ENCODE measurements at regions not wholly inside any gene's neighbourhood (a gene's known extent, or its start where the extent isn't known, plus 50 kb on each side); places are given as distances from the start of the nearest gene placed in this dataset.

DNA sequence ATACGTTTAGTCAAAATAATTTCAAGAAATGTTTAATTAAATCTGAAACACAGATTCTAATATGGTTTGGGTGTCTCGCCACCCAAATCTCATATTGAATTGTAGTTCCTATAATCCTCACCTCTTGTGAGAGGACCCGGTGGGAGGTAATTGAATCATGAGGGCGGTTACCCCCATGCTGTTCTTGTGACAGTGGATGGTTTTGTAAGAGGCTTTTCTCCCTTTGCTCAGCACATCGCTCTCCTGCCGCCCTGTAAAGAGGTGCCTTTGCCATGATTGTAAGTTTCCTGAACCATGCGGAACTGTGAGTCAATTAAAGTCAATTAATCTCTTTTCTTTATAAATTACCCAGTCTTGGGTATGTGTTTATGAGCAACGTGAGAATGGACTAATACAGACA, 1045.1 kb upstream of the POU3F3 start:
- TF ChIP-seq, protein P1, sequence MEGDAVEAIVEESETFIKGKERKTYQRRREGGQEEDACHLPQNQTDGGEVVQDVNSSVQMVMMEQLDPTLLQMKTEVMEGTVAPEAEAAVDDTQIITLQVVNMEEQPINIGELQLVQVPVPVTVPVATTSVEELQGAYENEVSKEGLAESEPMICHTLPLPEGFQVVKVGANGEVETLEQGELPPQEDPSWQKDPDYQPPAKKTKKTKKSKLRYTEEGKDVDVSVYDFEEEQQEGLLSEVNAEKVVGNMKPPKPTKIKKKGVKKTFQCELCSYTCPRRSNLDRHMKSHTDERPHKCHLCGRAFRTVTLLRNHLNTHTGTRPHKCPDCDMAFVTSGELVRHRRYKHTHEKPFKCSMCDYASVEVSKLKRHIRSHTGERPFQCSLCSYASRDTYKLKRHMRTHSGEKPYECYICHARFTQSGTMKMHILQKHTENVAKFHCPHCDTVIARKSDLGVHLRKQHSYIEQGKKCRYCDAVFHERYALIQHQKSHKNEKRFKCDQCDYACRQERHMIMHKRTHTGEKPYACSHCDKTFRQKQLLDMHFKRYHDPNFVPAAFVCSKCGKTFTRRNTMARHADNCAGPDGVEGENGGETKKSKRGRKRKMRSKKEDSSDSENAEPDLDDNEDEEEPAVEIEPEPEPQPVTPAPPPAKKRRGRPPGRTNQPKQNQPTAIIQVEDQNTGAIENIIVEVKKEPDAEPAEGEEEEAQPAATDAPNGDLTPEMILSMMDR (IDR thresholded peaks at IDR 0.05; ENCODE audit: borderline replicate concordance, insufficient read depth, low read depth, low read length), result no peak

DNA sequence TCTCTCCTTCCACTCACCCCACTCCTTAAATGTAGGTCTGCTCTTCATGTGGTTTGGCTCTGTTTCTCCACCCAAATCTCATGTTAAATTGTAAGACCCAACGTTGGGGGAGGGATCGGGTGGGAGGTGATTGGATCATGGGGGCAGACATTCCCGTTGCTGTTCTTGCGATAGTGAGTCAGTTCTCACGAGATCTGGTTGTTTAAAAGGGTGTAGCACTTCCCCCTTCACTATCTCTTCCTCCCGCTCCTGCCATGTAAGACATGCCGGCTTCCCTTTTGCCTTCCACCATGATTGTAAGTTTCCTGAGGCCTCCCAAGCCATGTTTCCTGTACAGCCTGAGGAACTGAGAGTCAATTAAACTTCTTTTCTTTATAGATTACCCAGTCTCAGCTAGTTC, 1044.5 kb upstream of the POU3F3 start:
- H3K4me3 ChIP-seq (ENCODE audit: low read depth, low read length), result no peak overlapping the region
- TF ChIP-seq, protein P1 (IDR thresholded peaks at IDR 0.05; ENCODE audit: borderline replicate concordance, insufficient read depth, low read depth, low read length), result no peak

More for the DNA sequence above, 1045.1 kb upstream of the POU3F3 start:
- no peak overlapping the region for H3K4me3 ChIP-seq (ENCODE audit: low read depth, low read length)

DNA sequence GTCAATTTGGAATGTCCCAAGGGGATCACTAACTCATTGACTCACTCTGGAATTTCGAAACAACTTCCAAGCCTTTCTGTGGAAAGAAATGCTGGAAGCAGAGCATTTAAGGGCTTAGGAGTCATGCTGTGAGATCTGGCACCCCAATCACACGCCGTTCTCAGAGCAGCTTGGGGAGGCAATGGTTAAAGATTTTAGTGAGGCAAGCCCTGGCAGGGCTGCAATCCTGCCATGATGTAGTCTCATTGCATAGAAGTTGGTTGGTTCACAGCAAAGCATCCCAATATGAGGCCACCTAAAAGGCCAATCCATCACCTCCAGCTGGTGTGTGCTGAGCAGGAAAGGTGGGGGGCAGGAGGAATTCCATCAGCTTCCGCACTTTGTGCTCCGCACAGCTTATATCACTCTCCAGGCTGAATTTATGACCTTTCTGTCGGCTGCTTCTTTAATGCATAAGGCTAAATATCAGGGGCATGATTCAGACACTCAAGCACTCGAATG, 1043.9 kb upstream of the POU3F3 start:
- no peak overlapping the region for H3K4me3 ChIP-seq (ENCODE audit: low read depth, low read length)
- TF ChIP-seq, protein P1 (IDR thresholded peaks at IDR 0.05; ENCODE audit: borderline replicate concordance, insufficient read depth, low read depth, low read length), result no peak

DNA sequence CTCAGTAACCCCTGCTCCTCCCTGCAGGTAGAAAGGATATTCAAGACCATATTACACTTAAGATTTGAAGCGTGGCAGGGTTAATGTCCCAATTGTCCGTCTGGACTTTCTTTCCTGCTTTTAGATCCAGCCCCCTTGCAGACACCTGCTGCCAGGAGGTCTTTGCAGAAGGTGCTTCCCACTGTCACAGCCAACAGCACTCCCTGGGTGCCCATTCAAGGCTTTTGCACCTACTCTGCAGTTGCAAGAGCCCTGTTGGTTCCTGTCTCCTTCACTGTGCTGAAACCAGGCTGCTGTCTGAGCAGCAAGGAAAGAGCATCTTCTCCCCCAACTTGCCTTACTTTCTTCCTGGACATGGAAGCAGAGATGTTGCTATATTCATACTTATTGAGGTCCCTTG, 1043.0 kb upstream of the POU3F3 start:
- TF ChIP-seq, protein P1 (IDR thresholded peaks at IDR 0.05; ENCODE audit: borderline replicate concordance, insufficient read depth, low read depth, low read length), result no peak
- H3K4me3 ChIP-seq (ENCODE audit: low read depth, low read length), result no peak overlapping the region

DNA sequence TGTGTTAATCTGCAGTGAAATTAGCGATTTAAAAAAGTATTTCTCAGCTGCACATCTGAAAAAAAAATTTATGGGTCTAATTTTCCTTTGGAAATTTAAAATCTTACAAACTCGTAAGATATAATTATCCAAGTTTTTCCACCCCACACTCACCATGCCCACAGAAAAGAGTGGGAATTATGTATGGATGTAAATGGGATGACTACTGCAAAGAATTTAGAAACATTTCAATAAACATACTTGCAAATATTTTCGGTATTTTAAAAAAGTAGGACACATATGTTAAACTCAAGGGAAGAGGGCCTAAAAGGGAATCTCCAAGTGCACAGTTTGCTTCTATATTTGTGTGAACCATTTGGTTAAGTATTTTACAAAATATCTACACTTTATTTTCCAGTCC, 1039.9 kb upstream of the POU3F3 start:
- no peak overlapping the region for H3K4me3 ChIP-seq (ENCODE audit: low read depth, low read length)
- TF ChIP-seq, protein P1 (IDR thresholded peaks at IDR 0.05; ENCODE audit: borderline replicate concordance, insufficient read depth, low read depth, low read length), result no peak

DNA sequence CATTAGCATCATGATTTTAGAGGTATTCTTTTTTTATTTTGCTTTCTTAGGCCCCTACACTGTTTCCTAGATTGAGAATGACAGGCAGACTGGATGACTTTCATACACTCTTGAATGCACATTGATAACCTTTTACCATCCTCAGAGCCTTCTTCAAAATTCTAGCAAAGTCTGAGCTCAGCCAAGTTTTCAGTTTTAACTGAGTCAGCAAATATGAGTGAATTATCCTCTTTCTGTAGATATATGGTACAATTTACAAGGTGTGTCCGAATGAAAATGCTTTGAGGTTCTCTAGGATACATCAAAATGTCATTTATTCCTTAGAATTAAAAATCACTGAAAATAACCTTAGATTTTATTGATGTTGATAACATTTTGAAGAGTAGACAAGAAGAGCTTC, 1038.2 kb upstream of the POU3F3 start:
- TF ChIP-seq, protein P1 (IDR thresholded peaks at IDR 0.05; ENCODE audit: borderline replicate concordance, insufficient read depth, low read depth, low read length), result no peak
- H3K4me3 ChIP-seq (ENCODE audit: low read depth, low read length), result no peak overlapping the region

DNA sequence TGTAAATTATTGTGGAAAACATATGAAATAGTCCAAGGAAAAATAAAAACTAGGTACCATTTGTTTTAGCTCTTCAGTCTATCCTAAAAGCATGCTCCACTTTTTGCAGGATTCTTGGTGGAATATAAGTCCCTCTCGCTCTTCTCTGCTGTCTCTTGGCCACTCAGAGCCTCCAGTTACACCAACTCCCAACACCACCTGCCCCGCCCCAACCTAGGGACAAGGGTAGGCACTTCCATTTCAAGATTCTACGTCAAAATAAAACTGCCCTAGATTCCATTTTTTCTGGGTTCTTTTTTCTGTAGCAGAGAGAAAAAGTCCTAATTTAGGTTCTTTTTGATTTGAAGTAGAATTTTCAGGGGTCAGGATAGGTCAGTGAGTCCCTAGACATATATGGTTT, 1036.2 kb upstream of the POU3F3 start:
- no peak overlapping the region for H3K4me3 ChIP-seq (ENCODE audit: low read depth, low read length)
- TF ChIP-seq, protein P1 (IDR thresholded peaks at IDR 0.05; ENCODE audit: borderline replicate concordance, insufficient read depth, low read depth, low read length), result no peak
